ENCODE measurements at regions not wholly inside any gene's neighbourhood (a gene's known extent, or its start where the extent isn't known, plus 50 kb on each side); places are given as distances from the start of the nearest gene placed in this dataset.

- TF ChIP-seq, protein P1, sequence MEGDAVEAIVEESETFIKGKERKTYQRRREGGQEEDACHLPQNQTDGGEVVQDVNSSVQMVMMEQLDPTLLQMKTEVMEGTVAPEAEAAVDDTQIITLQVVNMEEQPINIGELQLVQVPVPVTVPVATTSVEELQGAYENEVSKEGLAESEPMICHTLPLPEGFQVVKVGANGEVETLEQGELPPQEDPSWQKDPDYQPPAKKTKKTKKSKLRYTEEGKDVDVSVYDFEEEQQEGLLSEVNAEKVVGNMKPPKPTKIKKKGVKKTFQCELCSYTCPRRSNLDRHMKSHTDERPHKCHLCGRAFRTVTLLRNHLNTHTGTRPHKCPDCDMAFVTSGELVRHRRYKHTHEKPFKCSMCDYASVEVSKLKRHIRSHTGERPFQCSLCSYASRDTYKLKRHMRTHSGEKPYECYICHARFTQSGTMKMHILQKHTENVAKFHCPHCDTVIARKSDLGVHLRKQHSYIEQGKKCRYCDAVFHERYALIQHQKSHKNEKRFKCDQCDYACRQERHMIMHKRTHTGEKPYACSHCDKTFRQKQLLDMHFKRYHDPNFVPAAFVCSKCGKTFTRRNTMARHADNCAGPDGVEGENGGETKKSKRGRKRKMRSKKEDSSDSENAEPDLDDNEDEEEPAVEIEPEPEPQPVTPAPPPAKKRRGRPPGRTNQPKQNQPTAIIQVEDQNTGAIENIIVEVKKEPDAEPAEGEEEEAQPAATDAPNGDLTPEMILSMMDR (IDR thresholded peaks at IDR 0.05; ENCODE audit: control extremely low read depth in 1 of 3, insufficient read depth in 1 of 3, low read depth in 1 of 3, low read length in 3 of 3), result no peak
- TF ChIP-seq POLR2A (IDR thresholded peaks at IDR 0.05; ENCODE audit: control extremely low read depth in 1 of 2, low read depth in 2 of 2, low read length in 2 of 2) (no peak), CHD2 (IDR thresholded peaks at IDR 0.05; ENCODE audit: low read length) (no peak), RNF2 (IDR thresholded peaks at IDR 0.05; ENCODE audit: borderline replicate concordance, low read depth, low read length, missing control alignments, poor library complexity, severe bottlenecking) (no peak), HDAC2 (IDR thresholded peaks at IDR 0.05; ENCODE audit: borderline replicate concordance in 1 of 2, low read depth in 2 of 2, low read length in 2 of 2) (no peak), RBBP5 (IDR thresholded peaks at IDR 0.05; ENCODE audit: borderline replicate concordance, low read depth, low read length) (no peak)
Observed at GRCh38 chr5:66368811-66369210, 224.7 kb downstream of the SREK1 start.
